Pancreas (tissue), 10 donors: ENCODE measurements at regions not wholly inside any gene's neighbourhood (a gene's known extent, or its start where the extent isn't known, plus 50 kb on each side); places are given as distances from the start of the nearest gene placed in this dataset.

Experiments used
- ATAC-seq, 4 donors: fragments of 200-7000 bp; cut with Tn5 transposase; one replicate each; pipeline versions ENCODE4 v1.8.0 to v1.9.1; 2020; ENCODE audit warnings: mild to moderate bottlenecking in 4 of 4, moderate library complexity in 4 of 4
- DNase-seq, 6 donors: peaks; one replicate each; pipeline ENCODE4 v3.0.0-alpha.2; 2020
- FAIRE-seq: peaks from 2 replicates; lab custom pipeline; 2012; peaks lifted over from hg19 to GRCh38; lab: Jason Lieb, UNC
- H3K27ac ChIP-seq, 4 donors: fragments of 200-600 bp; sonication (generic); 1 replicate in 3 of 4; 2 replicates in 1 of 4; pipeline versions ENCODE4 v1.5.0 to v1.8.0; 2020
- H3K27me3 ChIP-seq, 4 donors: fragments of 200-600 bp; one replicate each; pipeline ENCODE4 v1.8.0; 2021
- H3K36me3 ChIP-seq, 3 donors: fragments of 200-600 bp; sonication (generic) in 1 of 3; one replicate each; pipeline versions ENCODE4 v1.5.0 to v1.8.0; 2020 to 2021
- H3K4me1 ChIP-seq, 3 donors: fragments of 200-600 bp; one replicate each; pipeline ENCODE4 v1.8.0; 2021
- H3K4me3 ChIP-seq, 4 donors: fragments of 200-600 bp; sonication (generic) in 2 of 4; one replicate each; pipeline versions ENCODE4 v1.5.0 to v1.8.0; 2020 to 2021
- H3K9me3 ChIP-seq, 4 donors: fragments of 200-600 bp; one replicate each; pipeline ENCODE4 v1.8.0; 2021
- CTCF ChIP-seq, 4 donors: fragments of 200-600 bp; sonication (generic) in 3 of 4; IDR thresholded peaks; one replicate each; pipeline versions ENCODE4 v1.5.0 to v1.8.0; 2021; ENCODE audit warnings: antibody characterized with exemption in 4 of 4
- WGBS, 2 donors: extraction: QIAGEN DNeasy Blood & Tissue Kit; methylation state at CpG; one replicate each; pipeline ENCODE4 v1.1.7; 2013; 5-methylcytosine and 5-hydroxymethylcytosine counted together
- intact Hi-C, 3 donors: fragments of 100-400 bp; cut with DNase I; formaldehyde crosslinking; loops; one replicate each; pipeline versions ENCODE4 v1.11.1 to v1.14.2; 2022
- donor health status: healthy with polysubstance abuse.
- donor health status: DM: no; HTN: no; CAD: no; lungs with moderate emphysema.
- donor health status: DM: no; HTN: no; CAD: no.
- donor health status: control.
- donor health status: control.
- donor health status: Bipolar disorder and iron deficiency.
- donor health status: DM: yes; HTN: yes; CAD: no.
- donor health status: DM: no; HTN: no; CAD: no.
- donor health status: DM: no; HTN: no; CAD: no.
- donor health status: DM: yes; HTN: yes; CAD: no.

GRCh38 chr16:13628156-13628555 lies 291.8 kb upstream of the ERCC4 start:
- no peak for FAIRE-seq
- 70 to 86% methylated on average over 4 of the region's 4 CpGs for WGBS, 2 donors
- Histone ChIP-seq H3K4me3 (no peak overlapping the region), H3K27me3 (no peaks in the 10 kb centered on the region), H3K9me3 (no peaks in the 10 kb centered on the region), H3K36me3 (no peaks in the 10 kb centered on the region), H3K4me1 (no peaks in the 10 kb centered on the region), H3K27ac (no peak overlapping the region)
- intact Hi-C loops: no loop called here
- no peak for TF ChIP-seq CTCF (IDR thresholded peaks at IDR 0.05)
- ATAC-seq: no peak
- no peak for DNase-seq

GRCh38 chr16:13629704-13630103 lies 290.2 kb upstream of the ERCC4 start:
- intact Hi-C loops: no loop called here
- H3K27ac ChIP-seq: no peak overlapping the region
- WGBS, 2 donors: 69 to 78% methylated on average over 2 of the region's 2 CpGs
- no peak overlapping the region for H3K4me3 ChIP-seq
- H3K4me1 ChIP-seq: no peaks in the 10 kb centered on the region
- no peak for ATAC-seq
- FAIRE-seq: no peak
- TF ChIP-seq CTCF (IDR thresholded peaks at IDR 0.05): no peak
- no peak for DNase-seq
- no peaks in the 10 kb centered on the region for H3K36me3 ChIP-seq
- no peaks in the 10 kb centered on the region for H3K27me3 ChIP-seq
- H3K9me3 ChIP-seq: no peaks in the 10 kb centered on the region

- WGBS, 2 donors: 28 to 56% methylated on average over 5 of the region's 5 CpGs
- Histone ChIP-seq H3K4me3 (no peak overlapping the region), H3K27me3 (no peaks in the 10 kb centered on the region), H3K9me3 (no peaks in the 10 kb centered on the region), H3K4me1 (no peaks in the 10 kb centered on the region), H3K27ac (no peak overlapping the region), H3K36me3 (no peaks in the 10 kb centered on the region)
- DNase-seq: no peak
- no peak for ATAC-seq
- intact Hi-C loops: no loop called here
- no peak for FAIRE-seq
- no peak for TF ChIP-seq CTCF (IDR thresholded peaks at IDR 0.05)
Observed at GRCh38 chr16:13630374-13630773, 289.6 kb upstream of the ERCC4 start.

GRCh38 chr16:13631213-13631767 lies 288.7 kb upstream of the ERCC4 start:
- FAIRE-seq: no peak
- ATAC-seq: no peak

More at GRCh38 chr16:13631213-13631767, 288.7 kb upstream of the ERCC4 start:
- no peak for TF ChIP-seq CTCF (IDR thresholded peaks at IDR 0.05)
- no peak for DNase-seq
- Histone ChIP-seq H3K9me3 (no peaks in the 10 kb centered on the region), H3K4me1 (no peaks in the 10 kb centered on the region), H3K27ac (no peak overlapping the region), H3K27me3 (no peaks in the 10 kb centered on the region), H3K4me3 (no peak overlapping the region), H3K36me3 (no peaks in the 10 kb centered on the region)
- intact Hi-C loops: no loop called here
- WGBS, 2 donors: 14 to 20% methylated on average over 2 of the region's 2 CpGs
